Kidney glomerular epithelial cell (primary cell): ENCODE measurements at regions not wholly inside any gene's neighbourhood (a gene's known extent, or its start where the extent isn't known, plus 50 kb on each side); places are given as distances from the start of the nearest gene placed in this dataset.

Experiments used
- DNase-seq: peaks from one replicate; lab custom pipeline; 2025; lab: John Stamatoyannopoulos, UW

GRCh38 chr12:61490526-61491498, 769.4 kb upstream of the USP15 start:
- no peak for DNase-seq

GRCh38 chr12:61502179-61502578, 758.0 kb upstream of the USP15 start:
- DNase-seq: no peak

- no peak for DNase-seq
Observed at GRCh38 chr12:61504396-61505080, 755.7 kb upstream of the USP15 start.

GRCh38 chr12:61513499-61513898, 746.7 kb upstream of the USP15 start:
- no peak for DNase-seq

- DNase-seq: no peak
Observed at GRCh38 chr12:61514016-61514415, 746.2 kb upstream of the USP15 start.

- DNase-seq: no peak
Observed at GRCh38 chr12:61521258-61521657, 738.9 kb upstream of the USP15 start.

- no peak for DNase-seq
Observed at GRCh38 chr12:61523276-61523992, 736.8 kb upstream of the USP15 start.

- DNase-seq: no peak
Observed at GRCh38 chr12:61524851-61525250, 735.4 kb upstream of the USP15 start.

- no peak for DNase-seq
Observed at GRCh38 chr12:61525331-61525730, 734.9 kb upstream of the USP15 start.

GRCh38 chr12:61530456-61530855, 729.7 kb upstream of the USP15 start:
- no peak for DNase-seq

- no peak for DNase-seq
Observed at GRCh38 chr12:61531195-61531594, 729.0 kb upstream of the USP15 start.

GRCh38 chr12:61536117-61536516, 724.1 kb upstream of the USP15 start:
- no peak for DNase-seq

GRCh38 chr12:61536525-61536924, 723.7 kb upstream of the USP15 start:
- DNase-seq: no peak

GRCh38 chr12:61538951-61539350, 721.3 kb upstream of the USP15 start:
- no peak for DNase-seq

- DNase-seq: no peak
Observed at GRCh38 chr12:61542551-61542950, 717.7 kb upstream of the USP15 start.

- DNase-seq: no peak
Observed at GRCh38 chr12:61546296-61546695, 713.9 kb upstream of the USP15 start.

GRCh38 chr12:61553091-61553490, 707.1 kb upstream of the USP15 start:
- no peak for DNase-seq

GRCh38 chr12:61554268-61555008, 705.8 kb upstream of the USP15 start:
- DNase-seq: no peak

GRCh38 chr12:61563665-61564450, 696.3 kb upstream of the USP15 start:
- no peak for DNase-seq

- DNase-seq: no peak
Observed at GRCh38 chr12:61564466-61564865, 695.7 kb upstream of the USP15 start.

GRCh38 chr12:61566183-61566582, 694.0 kb upstream of the USP15 start:
- no peak for DNase-seq
